K562 (cell line): ENCODE measurements at regions not wholly inside any gene's neighbourhood (a gene's known extent, or its start where the extent isn't known, plus 50 kb on each side); places are given as distances from the start of the nearest gene placed in this dataset.

Source experiments
- ATAC-seq: fragments of 200-7000 bp; cut with Tn5 transposase; 3 replicates; pipeline ENCODE4 v1.9.1; 2020; ENCODE audit warnings: moderate library complexity
- BruUV-seq: library from RNA; stranded (reverse); fragments of 400-500 nt; replicated peaks from 2 replicates; lab custom pipeline; 2021; lab: Mats Ljungman, UMichigan
- CTCF ChIA-PET: fragments of 300-600 bp; formaldehyde crosslinking; extraction: SDS; loops from one replicate; lab custom pipeline; 2021; ENCODE audit warnings: low intra/inter-chr PET ratio; lab: Yijun Ruan, JAX
- POLR2A ChIA-PET: fragments of 300-600, 350-650 bp; sonication (Branson Sonifier 250); formaldehyde crosslinking; extraction: SDS; loops from one replicate; lab custom pipeline; 2021; ENCODE audit warnings: antibody characterized with exemption, inconsistent platforms; lab: Yijun Ruan, JAX
- DNase-seq, 4 experiments: peaks; one replicate each; pipeline versions ENCODE4 v3.0.0 to v3.0.0-alpha.2; 2011 to 2018; ENCODE audit warnings: low spot score in 3 of 4, mixed read lengths in 3 of 4; ENCODE audit errors: extremely low read depth in 1 of 4
- FAIRE-seq: peaks from 2 replicates; lab custom pipeline; 2011; peaks lifted over from hg19 to GRCh38; lab: Jason Lieb, UNC
- H2AFZ ChIP-seq: 2 replicates; pipeline ENCODE4 v1.6.0; 2011; ENCODE audit warnings: low read depth, low read length, control low read depth, inconsistent platforms
- H3K27ac ChIP-seq: fragments of 200-600 bp; 3 replicates; pipeline ENCODE4 v1.8.0; 2011; ENCODE audit warnings: low read depth, mild to moderate bottlenecking, control low read depth, inconsistent platforms, low read length, moderate library complexity, mixed read lengths; ENCODE audit errors: extremely low read depth
- H3K27me3 ChIP-seq, 2 experiments: fragments of 300-600 bp in 1 of 2; 2 replicates in 1 of 2; 3 replicates in 1 of 2; pipeline versions ENCODE4 v1.6.0 to v1.8.0; 2011; ENCODE audit warnings: inconsistent platforms in 2 of 2, low read length in 2 of 2, mild to moderate bottlenecking in 1 of 2, mixed read lengths in 1 of 2, moderate library complexity in 1 of 2; ENCODE audit not compliant: control insufficient read depth in 2 of 2, insufficient read depth in 2 of 2
- H3K36me3 ChIP-seq: fragments of 300-600 bp; 3 replicates; pipeline ENCODE4 v1.8.0; 2011; ENCODE audit warnings: mild to moderate bottlenecking, low read length, inconsistent platforms; ENCODE audit not compliant: control insufficient read depth, insufficient read depth
- H3K4me1 ChIP-seq, 2 experiments: fragments of 200-600 bp in 1 of 2; replicated peaks in 1 of 2; 2 replicates in 1 of 2; 3 replicates in 1 of 2; pipeline versions ENCODE4 v1.5.1 to v1.8.0; 2011; ENCODE audit warnings: inconsistent platforms in 2 of 2, low read length in 2 of 2, mild to moderate bottlenecking in 1 of 2, mixed read lengths in 1 of 2, moderate library complexity in 1 of 2; ENCODE audit not compliant: control insufficient read depth in 2 of 2, insufficient read depth in 2 of 2
- H3K4me2 ChIP-seq: 2 replicates; pipeline ENCODE4 v1.6.1; 2011; ENCODE audit warnings: low read length, control low read depth, inconsistent platforms, mixed read lengths; ENCODE audit not compliant: insufficient read depth
- H3K4me3 ChIP-seq: fragments of 200-600 bp; sonication (generic), shearing (Covaris generic); 2 replicates; pipeline ENCODE4 v1.5.1; 2016; ENCODE audit warnings: control low read depth, inconsistent platforms
- H3K79me2 ChIP-seq: fragments of 200-600 bp; 3 replicates; pipeline ENCODE4 v1.8.0; 2011; ENCODE audit warnings: low read length, inconsistent platforms; ENCODE audit not compliant: control insufficient read depth, insufficient read depth
- H3K9ac ChIP-seq, 2 experiments: 2 replicates each; pipeline versions ENCODE4 v1.6.0 to v1.6.1; 2011; ENCODE audit warnings: low read depth in 2 of 2, low read length in 2 of 2, control low read depth in 1 of 2, inconsistent platforms in 1 of 2, mild to moderate bottlenecking in 1 of 2, mixed read lengths in 1 of 2; ENCODE audit not compliant: insufficient read depth in 1 of 2
- H3K9me1 ChIP-seq: one replicate; pipeline ENCODE4 v1.6.0; 2011; ENCODE audit warnings: inconsistent platforms, mild to moderate bottlenecking, low read length, moderate library complexity; ENCODE audit not compliant: control insufficient read depth, insufficient read depth
- H3K9me3 ChIP-seq: replicated peaks from 2 replicates; pipeline ENCODE4 v1.5.1; 2011; ENCODE audit warnings: low read depth, low read length, inconsistent platforms; ENCODE audit not compliant: control insufficient read depth, insufficient read depth
- H4K20me1 ChIP-seq: replicated peaks from 2 replicates; pipeline ENCODE4 v1.6.1; 2011; ENCODE audit warnings: low read length, inconsistent platforms, mixed read lengths; ENCODE audit not compliant: control insufficient read depth, insufficient read depth
- BRD9 ChIP-seq: fragments of 450-650 bp; IDR thresholded peaks from 2 replicates; pipeline ENCODE4 v1.6.1; 2018; ENCODE audit warnings: low read depth; ENCODE audit not compliant: partially characterized antibody
- FIP1L1 ChIP-seq: fragments of 200-400 bp; formaldehyde crosslinking; IDR thresholded peaks from 2 replicates; pipeline ENCODE4 v1.6.1; 2018; ENCODE audit warnings: mild to moderate bottlenecking, low read depth, low read length; ENCODE audit not compliant: poor library complexity, severe bottlenecking
- HNRNPL ChIP-seq: fragments of 200-400 bp; formaldehyde crosslinking; IDR thresholded peaks from 2 replicates; pipeline ENCODE4 v1.6.1; 2017; ENCODE audit warnings: low read depth, mild to moderate bottlenecking, low read length
- NCOR1 ChIP-seq: fragments of 450-650 bp; IDR thresholded peaks from 2 replicates; pipeline ENCODE4 v1.6.1; 2016; ENCODE audit warnings: mild to moderate bottlenecking, moderate library complexity
- NR2C2 ChIP-seq, 2 experiments: fragments of 200-800 bp in 1 of 2; sonication (Bioruptor generic) in 1 of 2; sonication (generic) in 1 of 2; formaldehyde crosslinking in 1 of 2; IDR thresholded peaks; 2 replicates each; pipeline versions ENCODE4 v1.6.1 to v1.8.0; 2016 to 2022; ENCODE audit warnings: mild to moderate bottlenecking in 1 of 2, missing compliant biosample characterization in 1 of 2, missing genetic modification characterization in 1 of 2, missing genetic modification reagents in 1 of 2
- SMAD1 ChIP-seq: fragments of 150-350 bp; IDR thresholded peaks from 2 replicates; pipeline ENCODE4 v1.6.1; 2014; ENCODE audit warnings: low read length, low read depth; ENCODE audit not compliant: partially characterized antibody
- SRSF7 ChIP-seq: fragments of 200-400 bp; formaldehyde crosslinking; optimal IDR thresholded peaks from 2 replicates; pipeline ENCODE3; 2017; ENCODE audit warnings: mild to moderate bottlenecking, low read depth, low read length
- ZNF696 ChIP-seq: fragments of 250-450 bp; sonication (Bioruptor Pico); conservative IDR thresholded peaks from 2 replicates; pipeline ENCODE4 v1.4.0; 2020; ENCODE audit warnings: mild to moderate bottlenecking, moderate library complexity
- ZNF75A ChIP-seq: fragments of 450-650 bp; formaldehyde crosslinking; IDR thresholded peaks from 2 replicates; pipeline ENCODE4 v1.4.0; 2020; ENCODE audit warnings: mild to moderate bottlenecking
- ZZZ3 ChIP-seq: fragments of 450-650 bp; IDR thresholded peaks from 2 replicates; pipeline ENCODE4 v1.6.1; 2016; ENCODE audit warnings: antibody characterized with exemption, mild to moderate bottlenecking, moderate library complexity
- WGBS: fragments of 100-300 bp; shearing (Covaris generic); methylation state at CpG from one replicate; pipeline ENCODE4 v1.1.6; 2016; ENCODE audit warnings: low coverage, mixed read lengths; ENCODE audit not compliant: insufficient coverage; ENCODE audit errors: missing lambda C conversion rate; 5-methylcytosine and 5-hydroxymethylcytosine counted together
- in situ Hi-C: fragments of 300-500 bp; cut with MboI; formaldehyde crosslinking; loops from 4 replicates; pipeline ENCODE4 v1.15.0; 2018; ENCODE audit warnings: inconsistent platforms, mixed read lengths
- intact Hi-C: fragments of 100-400 bp; cut with micrococcal nuclease; formaldehyde crosslinking; loops from 2 replicates; pipeline ENCODE4 v1.14.2; 2022
- TF ChIP-seq, protein P1 (sequence below): sonication (generic); formaldehyde crosslinking; IDR thresholded peaks from 2 replicates; pipeline ENCODE4 v1.8.0; 2023; ENCODE audit warnings: missing genetic modification reagents, mild to moderate bottlenecking, borderline replicate concordance
- TF ChIP-seq, protein P2 (sequence below), 2 experiments: fragments of 450-650 bp; IDR thresholded peaks; 2 replicates each; pipeline ENCODE4 v1.6.1; 2018; ENCODE audit warnings: mild to moderate bottlenecking in 2 of 2, low read depth in 1 of 2; ENCODE audit not compliant: partially characterized antibody in 2 of 2

DNA sequence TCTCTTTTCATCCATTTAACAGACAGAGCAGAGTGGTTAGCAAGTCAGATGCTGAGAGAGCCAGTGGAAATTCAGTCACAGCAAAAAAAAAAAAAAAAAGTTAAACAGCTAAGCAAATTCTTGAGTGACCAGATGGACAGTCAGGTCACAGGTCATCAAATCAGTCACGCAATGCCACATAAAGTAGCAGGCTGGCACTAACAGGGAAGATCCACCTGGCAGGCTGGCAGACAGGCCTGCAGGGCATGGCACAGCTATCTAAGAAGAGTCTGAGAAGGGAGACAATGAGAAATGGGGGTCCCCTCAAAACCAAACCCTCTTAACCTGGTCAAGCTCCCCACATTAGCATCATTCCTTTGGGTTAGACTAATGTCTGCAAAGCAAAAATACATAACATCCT lies 371.9 kb downstream of the TTLL7 start (continued):
- TF ChIP-seq, protein P1, sequence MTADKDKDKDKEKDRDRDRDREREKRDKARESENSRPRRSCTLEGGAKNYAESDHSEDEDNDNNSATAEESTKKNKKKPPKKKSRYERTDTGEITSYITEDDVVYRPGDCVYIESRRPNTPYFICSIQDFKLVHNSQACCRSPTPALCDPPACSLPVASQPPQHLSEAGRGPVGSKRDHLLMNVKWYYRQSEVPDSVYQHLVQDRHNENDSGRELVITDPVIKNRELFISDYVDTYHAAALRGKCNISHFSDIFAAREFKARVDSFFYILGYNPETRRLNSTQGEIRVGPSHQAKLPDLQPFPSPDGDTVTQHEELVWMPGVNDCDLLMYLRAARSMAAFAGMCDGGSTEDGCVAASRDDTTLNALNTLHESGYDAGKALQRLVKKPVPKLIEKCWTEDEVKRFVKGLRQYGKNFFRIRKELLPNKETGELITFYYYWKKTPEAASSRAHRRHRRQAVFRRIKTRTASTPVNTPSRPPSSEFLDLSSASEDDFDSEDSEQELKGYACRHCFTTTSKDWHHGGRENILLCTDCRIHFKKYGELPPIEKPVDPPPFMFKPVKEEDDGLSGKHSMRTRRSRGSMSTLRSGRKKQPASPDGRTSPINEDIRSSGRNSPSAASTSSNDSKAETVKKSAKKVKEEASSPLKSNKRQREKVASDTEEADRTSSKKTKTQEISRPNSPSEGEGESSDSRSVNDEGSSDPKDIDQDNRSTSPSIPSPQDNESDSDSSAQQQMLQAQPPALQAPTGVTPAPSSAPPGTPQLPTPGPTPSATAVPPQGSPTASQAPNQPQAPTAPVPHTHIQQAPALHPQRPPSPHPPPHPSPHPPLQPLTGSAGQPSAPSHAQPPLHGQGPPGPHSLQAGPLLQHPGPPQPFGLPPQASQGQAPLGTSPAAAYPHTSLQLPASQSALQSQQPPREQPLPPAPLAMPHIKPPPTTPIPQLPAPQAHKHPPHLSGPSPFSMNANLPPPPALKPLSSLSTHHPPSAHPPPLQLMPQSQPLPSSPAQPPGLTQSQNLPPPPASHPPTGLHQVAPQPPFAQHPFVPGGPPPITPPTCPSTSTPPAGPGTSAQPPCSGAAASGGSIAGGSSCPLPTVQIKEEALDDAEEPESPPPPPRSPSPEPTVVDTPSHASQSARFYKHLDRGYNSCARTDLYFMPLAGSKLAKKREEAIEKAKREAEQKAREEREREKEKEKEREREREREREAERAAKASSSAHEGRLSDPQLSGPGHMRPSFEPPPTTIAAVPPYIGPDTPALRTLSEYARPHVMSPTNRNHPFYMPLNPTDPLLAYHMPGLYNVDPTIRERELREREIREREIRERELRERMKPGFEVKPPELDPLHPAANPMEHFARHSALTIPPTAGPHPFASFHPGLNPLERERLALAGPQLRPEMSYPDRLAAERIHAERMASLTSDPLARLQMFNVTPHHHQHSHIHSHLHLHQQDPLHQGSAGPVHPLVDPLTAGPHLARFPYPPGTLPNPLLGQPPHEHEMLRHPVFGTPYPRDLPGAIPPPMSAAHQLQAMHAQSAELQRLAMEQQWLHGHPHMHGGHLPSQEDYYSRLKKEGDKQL (CRISPR knock-in tag), result no peak
- no peak for TF ChIP-seq ZNF75A (CRISPR knock-in tag)
- TF ChIP-seq HNRNPL, result no peak

DNA sequence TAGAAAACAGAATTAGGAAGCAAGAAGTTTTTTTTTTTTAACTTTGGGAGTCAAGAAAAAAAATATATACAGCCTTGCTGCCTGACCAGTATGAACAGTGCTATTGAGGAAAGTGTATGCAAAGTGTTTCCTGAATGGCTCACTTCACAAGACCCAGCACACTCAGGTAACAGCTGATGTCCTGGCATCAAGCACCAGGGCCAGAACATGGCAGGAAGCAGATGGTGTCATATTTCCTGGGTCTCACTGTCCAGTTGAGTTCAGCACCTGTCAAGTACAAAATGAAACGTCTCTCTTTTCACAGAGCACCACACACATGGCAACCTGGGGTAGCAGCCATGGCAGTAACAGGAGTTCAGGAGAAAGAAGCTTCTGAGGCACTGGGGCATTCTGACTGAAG lies 372.3 kb downstream of the TTLL7 start:
- H3K27me3 ChIP-seq, result no peaks in the 10 kb centered on the region
- H3K4me1 ChIP-seq, result no peaks in the 10 kb centered on the region
- BruUV-seq, result no TSS peak
- intact Hi-C loops, result no loop called here
- H3K9ac ChIP-seq, result no peak overlapping the region
- H3K79me2 ChIP-seq, result no peaks in the 10 kb centered on the region
- no peaks in the 10 kb centered on the region for H3K9me3 ChIP-seq
- DNase-seq (no peak), ATAC-seq (no peak), FAIRE-seq (no peak)
- no peak overlapping the region for H2AFZ ChIP-seq
- in situ Hi-C loops, result no loop called here
- H3K9me1 ChIP-seq, result no peaks in the 10 kb centered on the region
- no peak overlapping the region for H3K4me2 ChIP-seq
- CTCF ChIA-PET, result no interaction called here
- POLR2A ChIA-PET, result interaction anchor here (0.7 kb wide), 1 partner anchor 45 kb away, joined by 3 read pairs; no protein-coding TSS in a partner anchor
- H3K27ac ChIP-seq, result no peak overlapping the region
- 0% methylated on average over 1 of the region's 1 CpG for WGBS
- no peak overlapping the region for H3K4me3 ChIP-seq
- no peaks in the 10 kb centered on the region for H3K36me3 ChIP-seq
- no peaks in the 10 kb centered on the region for H4K20me1 ChIP-seq
- TF ChIP-seq SMAD1, result no peak
- TF ChIP-seq FIP1L1, result no peak
- TF ChIP-seq SRSF7, result no peak
- TF ChIP-seq ZNF696, result no peak
- TF ChIP-seq NCOR1, result no peak
- no peak for TF ChIP-seq ZZZ3
- TF ChIP-seq NR2C2 (CRISPR knock-in tag; IDR thresholded peaks at IDR 0.05), result no peak
- no peak for TF ChIP-seq NR2C2 (tag; IDR thresholded peaks at IDR 0.05)
- no peak for TF ChIP-seq BRD9
- TF ChIP-seq, protein P2, sequence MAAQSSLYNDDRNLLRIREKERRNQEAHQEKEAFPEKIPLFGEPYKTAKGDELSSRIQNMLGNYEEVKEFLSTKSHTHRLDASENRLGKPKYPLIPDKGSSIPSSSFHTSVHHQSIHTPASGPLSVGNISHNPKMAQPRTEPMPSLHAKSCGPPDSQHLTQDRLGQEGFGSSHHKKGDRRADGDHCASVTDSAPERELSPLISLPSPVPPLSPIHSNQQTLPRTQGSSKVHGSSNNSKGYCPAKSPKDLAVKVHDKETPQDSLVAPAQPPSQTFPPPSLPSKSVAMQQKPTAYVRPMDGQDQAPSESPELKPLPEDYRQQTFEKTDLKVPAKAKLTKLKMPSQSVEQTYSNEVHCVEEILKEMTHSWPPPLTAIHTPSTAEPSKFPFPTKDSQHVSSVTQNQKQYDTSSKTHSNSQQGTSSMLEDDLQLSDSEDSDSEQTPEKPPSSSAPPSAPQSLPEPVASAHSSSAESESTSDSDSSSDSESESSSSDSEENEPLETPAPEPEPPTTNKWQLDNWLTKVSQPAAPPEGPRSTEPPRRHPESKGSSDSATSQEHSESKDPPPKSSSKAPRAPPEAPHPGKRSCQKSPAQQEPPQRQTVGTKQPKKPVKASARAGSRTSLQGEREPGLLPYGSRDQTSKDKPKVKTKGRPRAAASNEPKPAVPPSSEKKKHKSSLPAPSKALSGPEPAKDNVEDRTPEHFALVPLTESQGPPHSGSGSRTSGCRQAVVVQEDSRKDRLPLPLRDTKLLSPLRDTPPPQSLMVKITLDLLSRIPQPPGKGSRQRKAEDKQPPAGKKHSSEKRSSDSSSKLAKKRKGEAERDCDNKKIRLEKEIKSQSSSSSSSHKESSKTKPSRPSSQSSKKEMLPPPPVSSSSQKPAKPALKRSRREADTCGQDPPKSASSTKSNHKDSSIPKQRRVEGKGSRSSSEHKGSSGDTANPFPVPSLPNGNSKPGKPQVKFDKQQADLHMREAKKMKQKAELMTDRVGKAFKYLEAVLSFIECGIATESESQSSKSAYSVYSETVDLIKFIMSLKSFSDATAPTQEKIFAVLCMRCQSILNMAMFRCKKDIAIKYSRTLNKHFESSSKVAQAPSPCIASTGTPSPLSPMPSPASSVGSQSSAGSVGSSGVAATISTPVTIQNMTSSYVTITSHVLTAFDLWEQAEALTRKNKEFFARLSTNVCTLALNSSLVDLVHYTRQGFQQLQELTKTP (IDR thresholded peaks at IDR 0.05; ENCODE audit: low read depth in 1 of 2, partially characterized antibody in 2 of 2), result no peak
